WERI-Rb-1 (cell line): ENCODE measurements at regions not wholly inside any gene's neighbourhood (a gene's known extent, or its start where the extent isn't known, plus 50 kb on each side); places are given as distances from the start of the nearest gene placed in this dataset.
"Not testable (repeated sequence)": the region's sequence is repeated elsewhere in the genome, so short reads cannot be mapped to it uniquely, and the experiment has no call there.

ENCODE experiments used
- DNase-seq: peaks from one replicate; pipeline ENCODE4 v3.0.0-alpha.2; 2020
- H3K27ac ChIP-seq: fragments of 250-450 bp; sonication (Bioruptor Pico); 2 replicates; pipeline ENCODE4 v1.5.1; 2020; ENCODE audit warnings: mild to moderate bottlenecking, moderate library complexity
- H3K27me3 ChIP-seq: fragments of 250-450 bp; sonication (Bioruptor Pico); 2 replicates; pipeline ENCODE4 v1.5.1; 2021; ENCODE audit warnings: mild to moderate bottlenecking, low read depth, moderate library complexity; ENCODE audit not compliant: insufficient read depth, severe bottlenecking
- H3K36me3 ChIP-seq: fragments of 250-450 bp; sonication (Bioruptor Pico); 2 replicates; pipeline ENCODE4 v1.5.1; 2020; ENCODE audit warnings: mild to moderate bottlenecking, moderate library complexity
- H3K4me3 ChIP-seq: 2 replicates; pipeline ENCODE4 v1.5.1; 2011; ENCODE audit warnings: low read depth, mild to moderate bottlenecking, control low read depth, low read length
- H3K9me3 ChIP-seq: fragments of 250-450 bp; sonication (Bioruptor Pico); 2 replicates; pipeline ENCODE4 v1.5.1; 2021; ENCODE audit warnings: mild to moderate bottlenecking, moderate library complexity; ENCODE audit not compliant: severe bottlenecking
- TF ChIP-seq, protein P1 (sequence below): IDR thresholded peaks from 2 replicates; pipeline ENCODE4 v1.5.1; 2011; ENCODE audit warnings: low read depth, mild to moderate bottlenecking, control low read depth, inconsistent platforms, low read length

DNA sequence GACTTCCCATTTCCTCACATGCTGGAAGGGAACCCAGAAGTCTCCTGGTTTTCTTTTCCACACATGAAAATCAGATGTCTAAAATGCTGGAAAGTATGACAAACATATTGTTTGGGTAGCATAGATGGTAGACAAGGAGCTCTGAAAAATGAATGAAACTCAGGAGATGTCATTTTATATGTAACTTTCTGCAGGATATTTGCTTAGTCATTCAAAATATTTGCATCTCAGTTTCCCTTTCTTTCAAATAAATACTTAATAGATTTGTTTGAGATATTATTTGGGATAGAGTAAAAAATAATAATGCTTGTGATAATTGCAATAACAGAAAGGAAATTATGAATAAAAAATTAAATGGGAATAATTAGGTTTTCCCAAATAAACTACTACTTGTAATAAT, 298.9 kb upstream of the ADARB2 start:
- Histone ChIP-seq H3K27me3 (no peaks in the 10 kb centered on the region), H3K4me3 (no peak overlapping the region), H3K36me3 (no peaks in the 10 kb centered on the region), H3K27ac (no peak overlapping the region), H3K9me3 (no peaks in the 10 kb centered on the region)
- no peak for DNase-seq
- TF ChIP-seq, protein P1, sequence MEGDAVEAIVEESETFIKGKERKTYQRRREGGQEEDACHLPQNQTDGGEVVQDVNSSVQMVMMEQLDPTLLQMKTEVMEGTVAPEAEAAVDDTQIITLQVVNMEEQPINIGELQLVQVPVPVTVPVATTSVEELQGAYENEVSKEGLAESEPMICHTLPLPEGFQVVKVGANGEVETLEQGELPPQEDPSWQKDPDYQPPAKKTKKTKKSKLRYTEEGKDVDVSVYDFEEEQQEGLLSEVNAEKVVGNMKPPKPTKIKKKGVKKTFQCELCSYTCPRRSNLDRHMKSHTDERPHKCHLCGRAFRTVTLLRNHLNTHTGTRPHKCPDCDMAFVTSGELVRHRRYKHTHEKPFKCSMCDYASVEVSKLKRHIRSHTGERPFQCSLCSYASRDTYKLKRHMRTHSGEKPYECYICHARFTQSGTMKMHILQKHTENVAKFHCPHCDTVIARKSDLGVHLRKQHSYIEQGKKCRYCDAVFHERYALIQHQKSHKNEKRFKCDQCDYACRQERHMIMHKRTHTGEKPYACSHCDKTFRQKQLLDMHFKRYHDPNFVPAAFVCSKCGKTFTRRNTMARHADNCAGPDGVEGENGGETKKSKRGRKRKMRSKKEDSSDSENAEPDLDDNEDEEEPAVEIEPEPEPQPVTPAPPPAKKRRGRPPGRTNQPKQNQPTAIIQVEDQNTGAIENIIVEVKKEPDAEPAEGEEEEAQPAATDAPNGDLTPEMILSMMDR, result no peak

DNA sequence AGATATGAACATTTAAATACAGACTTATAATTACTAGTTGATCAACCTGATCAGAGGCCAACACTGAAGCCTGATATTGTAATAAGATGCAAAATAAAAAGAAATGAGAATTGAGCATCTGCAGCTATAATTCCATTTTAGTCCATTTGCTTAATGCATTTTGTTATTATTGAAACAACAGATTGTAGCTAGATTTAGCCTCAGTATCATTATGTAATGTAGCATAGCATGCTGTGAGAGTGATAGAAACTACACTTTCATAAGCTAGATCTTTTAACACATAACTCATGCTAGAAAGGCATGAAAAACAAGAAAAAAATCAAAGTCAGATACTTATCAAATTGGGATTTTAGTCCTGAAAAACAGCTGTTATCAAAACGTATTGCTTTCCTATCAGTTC, 292.7 kb upstream of the ADARB2 start:
- Histone ChIP-seq H3K9me3 (no peaks in the 10 kb centered on the region), H3K36me3 (no peaks in the 10 kb centered on the region), H3K4me3 (no peak overlapping the region), H3K27ac (no peak overlapping the region), H3K27me3 (no peaks in the 10 kb centered on the region)
- DNase-seq, result no peak
- TF ChIP-seq, protein P1, result no peak

DNA sequence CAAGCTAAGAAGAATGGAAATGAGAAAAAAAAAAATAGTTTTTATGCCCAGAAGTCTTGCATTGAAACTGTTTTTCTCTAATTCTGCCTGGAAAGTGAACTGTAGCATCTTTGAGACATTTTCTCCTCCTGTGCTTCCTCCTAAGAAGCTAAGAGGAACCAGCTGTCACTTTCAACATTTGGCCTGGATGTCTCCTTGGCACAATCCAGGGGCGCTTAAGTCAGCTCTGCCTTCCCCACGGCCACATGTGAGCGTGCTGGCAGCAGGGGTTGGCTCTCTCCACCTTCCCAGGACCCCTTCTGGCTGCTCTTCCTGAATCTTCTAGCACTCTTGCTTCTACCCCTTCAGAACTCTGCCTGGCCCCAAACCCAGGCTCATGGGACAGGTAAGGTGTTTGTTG, 289.6 kb upstream of the ADARB2 start:
- TF ChIP-seq, protein P1, result no peak
- no peak for DNase-seq

DNA sequence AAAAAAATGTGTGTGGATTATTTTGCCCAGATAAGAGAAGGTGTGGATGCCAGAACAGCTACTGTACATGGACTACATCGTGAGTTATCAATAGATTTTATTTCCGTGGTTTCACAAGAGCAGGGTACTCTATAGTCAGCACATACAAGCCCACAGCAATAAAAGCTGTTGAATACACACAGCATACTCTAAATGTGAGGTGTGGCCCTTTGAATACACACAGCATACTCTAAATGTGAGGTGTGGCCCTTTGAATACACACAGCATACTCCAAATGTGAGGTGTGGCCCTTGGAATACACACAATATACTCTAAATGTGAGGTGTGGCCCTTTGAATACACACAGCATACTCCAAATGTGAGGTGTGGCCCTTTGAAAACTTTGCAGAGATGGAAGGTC, 287.4 kb upstream of the ADARB2 start:
- H3K36me3 ChIP-seq, DNase-seq, H3K4me3 ChIP-seq, H3K9me3 ChIP-seq, H3K27ac ChIP-seq, H3K27me3 ChIP-seq: not testable (repeated sequence)

More for the DNA sequence above, 289.6 kb upstream of the ADARB2 start:
- Histone ChIP-seq H3K4me3 (no peak overlapping the region), H3K9me3 (no peaks in the 10 kb centered on the region), H3K36me3 (no peaks in the 10 kb centered on the region), H3K27me3 (no peaks in the 10 kb centered on the region), H3K27ac (no peak overlapping the region)

DNA sequence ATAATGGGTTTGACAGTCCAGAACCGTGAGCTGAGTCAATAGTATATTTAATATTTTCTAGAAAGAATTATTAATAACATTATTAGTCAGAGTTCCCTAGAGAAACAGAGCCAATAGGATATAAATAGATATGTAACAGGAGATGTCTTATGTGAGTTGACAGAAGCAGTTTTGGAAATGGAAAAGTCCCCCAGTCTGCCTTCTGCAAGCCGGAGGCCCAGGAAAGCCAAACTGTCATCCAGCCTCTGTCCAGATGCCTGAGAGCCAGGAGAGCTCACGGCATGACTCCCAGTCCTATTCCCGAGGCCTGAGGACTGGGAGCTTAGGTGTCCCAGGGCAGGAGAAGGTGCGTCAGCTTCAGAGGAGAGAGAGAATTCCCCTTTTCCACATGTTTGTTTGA, 286.4 kb upstream of the ADARB2 start:
- TF ChIP-seq, protein P1, result no peak
- H3K36me3 ChIP-seq, result no peaks in the 10 kb centered on the region
- DNase-seq, result no peak
- H3K9me3 ChIP-seq, result no peaks in the 10 kb centered on the region
- H3K27ac ChIP-seq, result no peak overlapping the region
- no peak overlapping the region for H3K4me3 ChIP-seq
- H3K27me3 ChIP-seq, result no peaks in the 10 kb centered on the region

DNA sequence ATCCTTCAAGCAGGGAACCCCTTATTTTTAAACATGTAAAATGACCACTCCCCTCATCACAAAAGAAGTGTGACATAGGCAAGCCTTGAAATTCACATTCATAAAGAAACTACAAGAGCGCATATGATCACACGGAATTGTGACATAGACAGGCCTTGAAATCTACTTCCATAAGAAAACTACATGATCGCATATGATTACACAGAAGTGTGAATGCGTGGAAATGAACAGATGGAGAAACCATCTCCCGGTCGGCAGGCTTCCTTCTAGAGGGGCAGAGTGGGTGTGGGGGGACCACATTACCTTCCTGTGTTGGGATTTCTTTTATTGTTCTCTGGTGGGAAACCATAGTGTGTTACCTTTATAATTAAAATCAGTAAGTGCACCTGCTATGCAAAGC, 285.1 kb upstream of the ADARB2 start:
- H3K9me3 ChIP-seq, result no peaks in the 10 kb centered on the region
- H3K27me3 ChIP-seq, result no peaks in the 10 kb centered on the region
- no peak for DNase-seq
- TF ChIP-seq, protein P1, result no peak
- H3K4me3 ChIP-seq, result no peak overlapping the region
- H3K36me3 ChIP-seq, result no peaks in the 10 kb centered on the region
- H3K27ac ChIP-seq, result no peak overlapping the region
